Ammon's horn (tissue), 1 donor: ENCODE measurements at regions not wholly inside any gene's neighbourhood (a gene's known extent, or its start where the extent isn't known, plus 50 kb on each side); places are given as distances from the start of the nearest gene placed in this dataset.
"Not testable (repeated sequence)": the region's sequence is repeated elsewhere in the genome, so short reads cannot be mapped to it uniquely, and the experiment has no call there.

ENCODE experiments used
- DNase-seq: peaks from one replicate; pipeline ENCODE4 v3.0.0-alpha.2; 2016; ENCODE audit warnings: low spot score

DNA sequence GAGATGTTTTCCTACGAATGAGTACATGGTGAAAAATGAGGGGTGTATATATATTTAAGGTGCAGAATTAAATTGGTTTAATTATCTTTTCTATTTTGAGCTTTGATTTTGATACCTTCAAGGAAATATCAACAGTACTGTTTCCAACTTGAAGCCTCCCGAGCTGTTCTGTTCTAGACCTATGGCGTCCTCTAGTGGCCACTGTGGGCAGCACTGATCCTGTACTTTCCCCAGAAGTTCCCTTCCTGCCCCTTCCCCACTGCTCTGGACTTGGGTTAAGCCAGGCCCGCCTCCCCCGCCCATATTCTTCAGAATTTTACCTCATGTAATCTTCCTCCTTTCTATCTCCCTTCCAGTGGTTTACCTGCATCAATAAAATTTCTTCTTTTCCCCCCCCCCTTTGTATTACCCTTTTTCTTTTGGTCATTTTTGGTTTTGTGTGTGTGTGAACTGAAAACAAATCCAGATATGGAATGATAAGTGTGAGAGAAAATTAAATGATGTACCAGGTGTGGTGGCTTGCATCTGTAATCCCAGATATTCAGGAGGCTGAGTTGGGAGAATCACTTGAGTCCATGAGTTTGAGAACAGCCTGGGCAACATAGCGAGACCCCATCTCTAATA, 1643.5 kb downstream of the TP53TG3F start:
- DNase-seq = no peak

- DNase-seq = not testable (repeated sequence)
Measured at GRCh38 chr16:35111772-35112171, 1652.4 kb downstream of the TP53TG3F start.

GRCh38 chr16:35131429-35131828, 1672.0 kb downstream of the TP53TG3F start:
- DNase-seq = no peak

DNA sequence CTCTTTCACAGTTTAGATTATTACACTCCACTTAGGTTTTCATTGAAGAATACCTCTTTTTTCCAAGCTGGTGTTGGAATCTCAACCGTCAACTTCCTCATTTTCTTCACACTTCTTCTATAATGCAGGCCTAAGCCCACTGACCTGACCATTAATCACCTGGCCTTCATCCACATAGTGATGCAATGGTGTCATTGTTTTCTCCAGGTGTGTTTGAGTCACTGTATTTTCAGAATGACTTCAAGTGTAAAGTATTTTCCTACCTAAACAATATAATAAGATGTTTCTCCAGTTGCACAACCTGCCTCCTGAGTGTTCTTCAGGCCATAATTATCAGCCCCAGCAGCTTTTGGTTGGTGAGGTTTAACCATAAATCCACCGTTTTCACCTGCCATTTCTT, 1675.1 kb downstream of the TP53TG3F start:
- DNase-seq = no peak

- no peak for DNase-seq
Measured at GRCh38 chr16:35140293-35140986, 1681.0 kb downstream of the TP53TG3F start.

GRCh38 chr16:35141303-35141702, 1681.9 kb downstream of the TP53TG3F start:
- DNase-seq = no peak

GRCh38 chr16:35142147-35142808, 1682.9 kb downstream of the TP53TG3F start:
- DNase-seq = no peak

GRCh38 chr16:35142809-35143192, 1683.4 kb downstream of the TP53TG3F start:
- no peak for DNase-seq

- no peak for DNase-seq
Measured at GRCh38 chr16:35144212-35144932, 1685.0 kb downstream of the TP53TG3F start.

DNA sequence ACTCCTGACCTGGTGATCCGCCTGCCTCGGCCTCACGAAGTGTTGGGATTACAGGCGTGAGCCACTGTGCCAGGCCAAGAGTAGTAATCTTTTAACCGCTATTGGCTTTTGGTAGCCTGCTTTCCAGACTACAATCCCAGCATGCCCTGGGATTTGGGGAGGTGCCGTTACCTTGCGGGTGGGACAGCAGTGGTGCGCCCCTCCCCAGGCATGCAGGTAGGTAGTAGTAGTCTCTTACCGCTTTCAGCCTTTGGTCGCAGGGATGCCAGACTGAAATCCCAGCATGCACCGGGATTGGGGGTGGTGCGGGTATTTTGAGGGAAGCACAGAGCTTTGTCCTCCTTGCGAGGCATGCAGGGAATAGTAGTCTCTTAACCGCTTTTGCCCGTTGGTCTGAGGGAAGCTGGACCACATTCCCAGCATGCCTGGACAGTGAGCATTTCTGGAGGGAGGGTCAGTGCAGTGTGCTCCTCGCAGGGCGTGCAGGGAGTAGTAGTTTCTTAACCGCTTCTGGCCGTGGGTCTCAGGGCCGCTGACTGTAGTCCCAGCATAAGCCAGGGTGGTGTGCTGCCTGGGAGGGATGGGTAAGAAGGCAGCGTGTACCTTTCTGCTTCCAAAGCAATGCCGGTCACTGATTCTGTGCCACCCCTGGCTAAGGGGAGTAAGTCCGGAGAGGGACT, 1686.8 kb downstream of the TP53TG3F start:
- no peak for DNase-seq

DNA sequence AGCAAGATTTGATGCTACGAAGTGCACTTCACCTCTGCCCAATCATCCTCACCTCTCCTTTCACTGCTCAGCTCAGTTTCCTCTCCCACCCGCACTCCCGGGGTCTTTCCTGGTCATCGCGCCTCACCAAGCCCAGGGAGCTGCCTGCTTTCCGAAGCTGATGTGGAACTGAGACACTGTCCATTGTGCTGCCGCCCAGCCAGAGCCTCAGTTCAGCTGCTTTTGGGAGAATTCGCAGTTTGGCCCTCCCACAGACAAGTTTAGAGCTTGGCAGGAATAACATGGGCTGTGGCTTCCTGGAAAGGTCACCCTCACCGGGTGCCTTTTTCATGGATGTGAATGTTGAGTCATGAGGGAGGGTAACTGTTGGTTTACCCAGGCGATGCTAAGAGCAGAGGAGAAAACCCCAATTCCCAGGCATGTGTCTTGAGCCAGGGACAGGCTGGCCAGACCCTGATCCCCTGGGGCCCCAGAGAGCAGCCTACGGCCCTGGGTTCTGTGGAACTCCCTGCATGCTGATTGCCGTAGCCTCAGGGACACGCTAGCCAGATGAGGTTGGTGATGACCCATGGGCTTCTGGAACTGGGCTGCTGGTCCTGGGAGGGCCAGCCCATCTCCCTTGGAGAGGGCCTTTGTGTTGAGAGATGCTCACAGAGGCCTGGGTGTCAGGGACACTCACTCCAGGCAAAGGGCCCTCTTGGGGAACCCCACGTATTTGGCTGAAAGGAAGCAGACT, 1687.5 kb downstream of the TP53TG3F start:
- no peak for DNase-seq

GRCh38 chr16:35147556-35148504, 1688.4 kb downstream of the TP53TG3F start:
- no peak for DNase-seq

DNA sequence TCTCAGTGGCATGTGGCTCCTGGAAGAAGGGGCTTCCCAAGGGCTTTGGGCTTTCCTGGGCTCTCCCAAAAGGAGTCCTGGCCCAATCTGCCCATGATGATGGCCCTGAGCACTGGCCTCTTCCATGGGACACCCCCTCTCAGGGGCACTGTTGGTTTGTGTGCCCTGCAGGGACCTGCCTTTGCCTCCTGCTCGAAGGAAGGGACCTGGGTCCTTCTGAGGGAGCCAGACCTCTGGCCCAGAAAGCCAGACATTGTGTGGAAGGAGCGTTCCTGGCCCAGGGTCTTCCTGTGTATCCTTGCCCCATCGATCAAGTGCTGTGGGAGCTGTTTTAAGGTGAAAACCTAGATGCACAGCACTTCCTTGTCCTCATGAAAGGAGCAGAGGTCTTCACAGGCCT, 1689.3 kb downstream of the TP53TG3F start:
- no peak for DNase-seq

- no peak for DNase-seq
Measured at GRCh38 chr16:35149550-35149949, 1690.1 kb downstream of the TP53TG3F start.

DNA sequence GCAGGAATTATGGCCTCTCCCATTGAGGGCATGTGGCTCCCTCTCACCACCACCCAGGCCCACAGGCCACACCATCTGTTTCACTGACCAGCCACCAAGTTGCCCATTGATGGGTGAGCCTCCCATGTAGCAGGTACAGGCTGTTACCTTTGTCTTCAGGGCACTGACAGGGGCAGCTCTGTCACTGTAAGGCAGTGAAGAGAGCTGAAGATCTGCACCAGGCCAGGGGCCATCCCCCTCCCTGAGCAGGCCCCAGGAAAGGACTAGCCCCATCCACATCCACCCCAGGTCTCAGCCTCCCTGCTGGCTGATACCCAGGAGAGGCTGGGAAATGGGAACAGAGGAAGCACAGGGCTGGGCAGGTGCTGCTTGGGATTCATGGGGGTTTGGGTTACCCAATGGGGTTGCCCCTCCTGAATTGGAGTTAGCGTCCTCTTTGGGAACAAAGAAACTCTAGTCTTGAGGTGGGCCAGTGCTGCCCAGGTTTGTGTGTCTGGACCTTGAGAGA, 1691.4 kb downstream of the TP53TG3F start:
- no peak for DNase-seq

DNA sequence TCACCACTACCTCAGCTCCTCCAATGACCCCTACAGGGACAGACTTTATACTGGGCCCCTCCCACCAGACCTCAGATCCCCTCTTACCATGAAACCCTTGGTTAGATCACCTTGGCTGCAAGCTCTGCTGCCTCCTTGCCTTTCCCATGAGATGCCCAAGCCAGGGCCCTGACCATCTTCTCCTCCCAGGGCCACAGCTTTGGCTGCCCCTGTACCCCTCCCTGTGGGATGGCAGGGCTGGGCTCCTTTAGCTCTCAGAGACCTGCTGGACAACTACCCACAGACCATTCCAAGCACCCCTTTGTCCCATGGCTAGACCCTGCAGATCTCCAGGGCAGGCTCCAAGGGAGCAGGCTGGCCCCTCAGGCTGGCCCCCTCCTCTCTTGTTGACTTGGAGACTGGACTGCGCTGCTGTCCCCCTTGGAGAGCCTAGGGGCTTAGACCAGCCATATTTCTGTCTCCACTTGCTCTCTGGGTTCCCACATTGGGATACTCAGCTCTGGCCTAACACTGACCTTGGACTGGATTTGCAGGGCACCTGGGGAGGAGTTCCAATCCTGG, 1692.7 kb downstream of the TP53TG3F start:
- DNase-seq = no peak

GRCh38 chr16:35154627-35155026, 1695.2 kb downstream of the TP53TG3F start:
- no peak for DNase-seq

- DNase-seq = not testable (repeated sequence)
Measured at GRCh38 chr16:35157549-35157948, 1698.1 kb downstream of the TP53TG3F start.

DNA sequence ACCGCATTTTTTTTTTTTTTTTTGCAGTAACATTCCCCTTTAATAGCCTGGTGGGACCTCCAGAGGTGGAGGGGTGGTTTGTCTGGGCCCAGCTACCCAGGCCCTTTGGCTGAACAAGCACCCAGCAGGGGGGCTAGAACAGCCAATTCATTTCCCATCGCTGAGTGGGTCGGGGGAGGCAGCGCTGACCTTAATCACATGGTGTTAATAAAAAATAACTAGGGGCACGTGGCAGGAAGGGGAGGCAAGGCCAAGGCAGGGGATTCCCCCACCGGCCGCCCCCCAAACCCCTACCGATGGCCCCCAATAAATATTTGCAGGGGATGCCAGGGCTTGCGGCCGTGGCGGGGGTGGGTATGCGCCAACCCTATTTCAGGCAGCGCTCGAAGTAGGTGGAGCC, 1709.9 kb downstream of the TP53TG3F start:
- DNase-seq = not testable (repeated sequence)

DNA sequence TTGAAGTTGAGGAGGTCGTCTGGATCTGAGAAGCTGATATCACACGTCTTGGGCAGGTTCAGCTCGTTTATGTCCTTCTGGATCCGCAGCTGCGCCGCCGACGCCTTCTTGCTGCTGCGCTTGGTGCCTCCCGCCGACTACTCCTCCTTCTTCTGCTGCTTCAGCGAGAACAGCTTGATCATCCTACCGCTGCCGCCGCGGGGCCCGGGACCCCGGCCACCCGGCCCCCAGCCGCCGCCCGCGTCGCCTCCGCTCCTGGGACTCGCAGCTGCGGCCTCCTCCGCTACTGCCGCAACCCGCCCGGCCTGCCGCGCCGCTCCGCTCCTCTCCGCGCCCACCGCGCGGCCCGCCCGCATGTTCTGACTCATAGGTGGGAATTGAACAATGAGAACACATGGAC, 1710.6 kb downstream of the TP53TG3F start:
- DNase-seq = not testable (repeated sequence)
